Spleen (tissue), 7 donors: ENCODE measurements at regions not wholly inside any gene's neighbourhood (a gene's known extent, or its start where the extent isn't known, plus 50 kb on each side); places are given as distances from the start of the nearest gene placed in this dataset.

ENCODE experiments used
- CTCF ChIP-seq, 11 experiments: fragments of 200-600 bp in 7 of 11; fragments of 450-650 bp in 4 of 11; sonication (generic) in 4 of 11; IDR thresholded peaks in 8 of 11; conservative IDR thresholded peaks in 3 of 11; 1 replicate in 7 of 11; 2 replicates in 4 of 11; pipeline versions ENCODE4 v1.4.0 to v1.8.0; 2016 to 2021; ENCODE audit warnings: antibody characterized with exemption in 11 of 11, inconsistent platforms in 4 of 11, mild to moderate bottlenecking in 1 of 11
- POLR2AphosphoS5 ChIP-seq, 3 donors: sonication (generic); formaldehyde crosslinking; IDR thresholded peaks; one replicate each; pipeline ENCODE4 v1.5.1; 2017; ENCODE audit warnings: antibody characterized with exemption in 3 of 3
- donor health status: DM: no; HTN: no; CAD: no; lungs with moderate emphysema.
- donor health status: DM: no; HTN: no; CAD: no.
- donor health status: DM: no; HTN: no; CAD: no.

- no peak for TF ChIP-seq CTCF (IDR thresholded peaks at IDR 0.05 in 8 of 11, conservative IDR thresholded peaks at IDR 0.05 in 3 of 11)
- TF ChIP-seq POLR2AphosphoS5 (IDR thresholded peaks at IDR 0.05): no peak
These were observed 1983.5 kb upstream of the C9orf72 start for GRCh38 chr9:29556746-29557145.
